Liver (tissue), 8 donors: ENCODE measurements at regions not wholly inside any gene's neighbourhood (a gene's known extent, or its start where the extent isn't known, plus 50 kb on each side); places are given as distances from the start of the nearest gene placed in this dataset.
A peak's percentile ranks its signal among the peaks of the same experiment; 100 is the strongest.

Experiments used
- DNase-seq: peaks from one replicate; pipeline ENCODE4 v3.0.0-alpha.2; 2017; ENCODE audit warnings: low spot score
- H3K27ac ChIP-seq, 2 donors: one replicate each; pipeline ENCODE4 v1.7.0; 2013; ENCODE audit warnings: inconsistent platforms in 2 of 2, low read length in 2 of 2, control low read depth in 1 of 2, low read depth in 1 of 2, mild to moderate bottlenecking in 1 of 2
- H3K27me3 ChIP-seq, 4 donors: one replicate each; pipeline versions ENCODE4 v1.6.1 to v1.7.0; 2013; ENCODE audit warnings: low read length in 3 of 4, inconsistent platforms in 1 of 4, mild to moderate bottlenecking in 1 of 4, moderate library complexity in 1 of 4; ENCODE audit not compliant: control insufficient read depth in 4 of 4, insufficient read depth in 4 of 4
- H3K36me3 ChIP-seq, 4 donors: one replicate each; pipeline versions ENCODE4 v1.6.1 to v1.7.0; 2013; ENCODE audit warnings: low read length in 3 of 4, mild to moderate bottlenecking in 3 of 4, low read depth in 1 of 4, moderate library complexity in 1 of 4; ENCODE audit not compliant: control insufficient read depth in 4 of 4, insufficient read depth in 3 of 4
- H3K4me1 ChIP-seq, 4 donors: one replicate each; pipeline versions ENCODE4 v1.6.1 to v1.7.0; 2013; ENCODE audit warnings: low read length in 3 of 4, mild to moderate bottlenecking in 3 of 4, moderate library complexity in 1 of 4; ENCODE audit not compliant: control insufficient read depth in 4 of 4, insufficient read depth in 4 of 4
- H3K4me3 ChIP-seq, 3 donors: one replicate each; pipeline versions ENCODE4 v1.6.1 to v1.7.0; 2013; ENCODE audit warnings: low read length in 3 of 3, control low read depth in 1 of 3, low read depth in 1 of 3, mild to moderate bottlenecking in 1 of 3
- H3K9ac ChIP-seq, 2 donors: one replicate each; pipeline ENCODE4 v1.7.0; 2013; ENCODE audit warnings: low read length in 2 of 2, mild to moderate bottlenecking in 2 of 2, moderate library complexity in 2 of 2, control low read depth in 1 of 2, low read depth in 1 of 2
- H3K9me3 ChIP-seq, 4 donors: one replicate each; pipeline versions ENCODE4 v1.6.1 to v1.7.0; 2013; ENCODE audit warnings: low read length in 3 of 4; ENCODE audit not compliant: control insufficient read depth in 4 of 4
- FOXA1 ChIP-seq: IDR thresholded peaks from 2 replicates; pipeline ENCODE4 v1.6.1; 2016; ENCODE audit warnings: antibody characterized with exemption
- GABPA ChIP-seq, 2 donors: IDR thresholded peaks in 1 of 2; conservative IDR thresholded peaks in 1 of 2; 2 replicates each; pipeline ENCODE4 v1.6.1; 2016; ENCODE audit warnings: antibody characterized with exemption in 2 of 2, mild to moderate bottlenecking in 1 of 2, moderate library complexity in 1 of 2
- HNF4G ChIP-seq: IDR thresholded peaks from 2 replicates; pipeline ENCODE4 v1.6.1; 2016; ENCODE audit warnings: antibody characterized with exemption
- JUND ChIP-seq, 2 donors: IDR thresholded peaks; 2 replicates each; pipeline ENCODE4 v1.6.1; 2016; ENCODE audit warnings: antibody characterized with exemption in 2 of 2
- RAD21 ChIP-seq, 2 donors: IDR thresholded peaks; 2 replicates each; pipeline ENCODE4 v1.6.1; 2016; ENCODE audit warnings: antibody characterized with exemption in 2 of 2, mild to moderate bottlenecking in 2 of 2
- RXRA ChIP-seq, 2 donors: IDR thresholded peaks; 2 replicates each; pipeline ENCODE4 v1.6.1; 2017 to 2018; ENCODE audit warnings: antibody characterized with exemption in 2 of 2, mild to moderate bottlenecking in 1 of 2
- SP1 ChIP-seq: IDR thresholded peaks from 2 replicates; pipeline ENCODE4 v1.6.1; 2018; ENCODE audit warnings: antibody characterized with exemption, mild to moderate bottlenecking
- TAF1 ChIP-seq: conservative IDR thresholded peaks from 2 replicates; pipeline ENCODE4 v1.6.1; 2016; ENCODE audit warnings: antibody characterized with exemption, mild to moderate bottlenecking
- YY1 ChIP-seq: IDR thresholded peaks from 2 replicates; pipeline ENCODE4 v1.6.1; 2016; ENCODE audit warnings: antibody characterized with exemption, mild to moderate bottlenecking
- ZBTB33 ChIP-seq: IDR thresholded peaks from 2 replicates; pipeline ENCODE4 v1.6.1; 2016; ENCODE audit warnings: antibody characterized with exemption
- WGBS: extraction: QIAGEN DNeasy Blood & Tissue Kit; methylation state at CpG from one replicate; pipeline ENCODE4 v1.1.7; 2013; 5-methylcytosine and 5-hydroxymethylcytosine counted together
- TF ChIP-seq, protein P1 (sequence below): fragments of 150-350 bp; IDR thresholded peaks from 2 replicates; pipeline ENCODE4 v1.5.1; 2017; ENCODE audit warnings: improper control_type of control experiment, low read depth, low read length; ENCODE audit not compliant: missing input control
- TF ChIP-seq, protein P2 (sequence below): IDR thresholded peaks from 2 replicates; pipeline ENCODE4 v1.6.1; 2016; ENCODE audit warnings: antibody characterized with exemption
- TF ChIP-seq, protein P3 (sequence below): IDR thresholded peaks from 2 replicates; pipeline ENCODE4 v1.6.1; 2016; ENCODE audit warnings: antibody characterized with exemption
- donor health status: healthy.
- donor health status: healthy.
- donor health status: healthy.
- donor health status: healthy.
- donor health status: healthy.

GRCh38 chr6:43868467-43868866 is 98.5 kb downstream of the VEGFA start:
- no peaks in the 10 kb centered on the region for H3K4me1 ChIP-seq
- no peaks in the 10 kb centered on the region for H3K36me3 ChIP-seq
- 96% methylated on average over 6 of the region's 6 CpGs for WGBS
- no peak overlapping the region for H3K4me3 ChIP-seq
- no peaks in the 10 kb centered on the region for H3K9me3 ChIP-seq
- no peak for DNase-seq
- TF ChIP-seq, protein P1, sequence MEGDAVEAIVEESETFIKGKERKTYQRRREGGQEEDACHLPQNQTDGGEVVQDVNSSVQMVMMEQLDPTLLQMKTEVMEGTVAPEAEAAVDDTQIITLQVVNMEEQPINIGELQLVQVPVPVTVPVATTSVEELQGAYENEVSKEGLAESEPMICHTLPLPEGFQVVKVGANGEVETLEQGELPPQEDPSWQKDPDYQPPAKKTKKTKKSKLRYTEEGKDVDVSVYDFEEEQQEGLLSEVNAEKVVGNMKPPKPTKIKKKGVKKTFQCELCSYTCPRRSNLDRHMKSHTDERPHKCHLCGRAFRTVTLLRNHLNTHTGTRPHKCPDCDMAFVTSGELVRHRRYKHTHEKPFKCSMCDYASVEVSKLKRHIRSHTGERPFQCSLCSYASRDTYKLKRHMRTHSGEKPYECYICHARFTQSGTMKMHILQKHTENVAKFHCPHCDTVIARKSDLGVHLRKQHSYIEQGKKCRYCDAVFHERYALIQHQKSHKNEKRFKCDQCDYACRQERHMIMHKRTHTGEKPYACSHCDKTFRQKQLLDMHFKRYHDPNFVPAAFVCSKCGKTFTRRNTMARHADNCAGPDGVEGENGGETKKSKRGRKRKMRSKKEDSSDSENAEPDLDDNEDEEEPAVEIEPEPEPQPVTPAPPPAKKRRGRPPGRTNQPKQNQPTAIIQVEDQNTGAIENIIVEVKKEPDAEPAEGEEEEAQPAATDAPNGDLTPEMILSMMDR: no peak
- TF ChIP-seq, protein P2, sequence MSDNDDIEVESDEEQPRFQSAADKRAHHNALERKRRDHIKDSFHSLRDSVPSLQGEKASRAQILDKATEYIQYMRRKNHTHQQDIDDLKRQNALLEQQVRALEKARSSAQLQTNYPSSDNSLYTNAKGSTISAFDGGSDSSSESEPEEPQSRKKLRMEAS: no peak
- TF ChIP-seq ZBTB33 (no peak), FOXA1 (no peak), JUND (IDR thresholded peaks at IDR 0.05) (no peak), SP1 (no peak), YY1 (no peak), TAF1 (no peak), RXRA (IDR thresholded peaks at IDR 0.05) (no peak), HNF4G (no peak)
- TF ChIP-seq, protein P3, sequence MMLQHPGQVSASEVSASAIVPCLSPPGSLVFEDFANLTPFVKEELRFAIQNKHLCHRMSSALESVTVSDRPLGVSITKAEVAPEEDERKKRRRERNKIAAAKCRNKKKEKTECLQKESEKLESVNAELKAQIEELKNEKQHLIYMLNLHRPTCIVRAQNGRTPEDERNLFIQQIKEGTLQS: no peak
- H3K27ac ChIP-seq: no peak overlapping the region
- no peak overlapping the region for H3K9ac ChIP-seq
- no peaks in the 10 kb centered on the region for H3K27me3 ChIP-seq

DNA sequence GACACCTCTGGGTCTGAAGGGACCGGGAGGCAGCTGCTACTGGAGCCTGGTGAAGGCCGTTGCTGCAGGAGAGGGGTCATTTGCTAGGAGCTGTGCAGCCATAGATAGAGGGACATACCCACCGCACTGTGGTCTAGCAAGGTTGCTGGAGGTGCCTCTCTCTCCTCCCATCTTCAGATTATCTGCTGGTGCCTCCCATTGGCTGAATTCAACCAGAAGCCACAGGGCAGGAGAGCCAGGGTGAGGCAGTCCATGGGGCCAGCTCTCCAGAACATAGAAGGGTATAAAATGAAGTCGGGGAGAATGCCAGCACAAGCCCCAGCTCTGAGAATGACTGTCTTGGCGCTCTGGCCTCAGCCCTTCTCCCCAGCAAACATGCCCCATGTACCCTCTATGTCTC is 98.0 kb downstream of the VEGFA start:
- TF ChIP-seq HNF4G (no peak), SP1 (no peak), RAD21 (IDR thresholded peaks at IDR 0.05) (no peak)
- TF ChIP-seq, protein P2: no peak
- Histone ChIP-seq H3K9me3 (no peaks in the 10 kb centered on the region), H3K9ac (no peak overlapping the region), H3K4me3 (no peak overlapping the region), H3K36me3 (no peaks in the 10 kb centered on the region), H3K27me3 (no peaks in the 10 kb centered on the region), H3K4me1 (no peaks in the 10 kb centered on the region), H3K27ac (no peak overlapping the region)
- no peak for DNase-seq
- 93% methylated on average over 5 of the region's 5 CpGs for WGBS

GRCh38 chr6:43867246-43867645 is 97.2 kb downstream of the VEGFA start:
- Histone ChIP-seq H3K9ac (no peak overlapping the region), H3K4me3 (no peak overlapping the region), H3K27me3 (no peaks in the 10 kb centered on the region), H3K4me1 (no peaks in the 10 kb centered on the region), H3K9me3 (no peaks in the 10 kb centered on the region), H3K36me3 (no peaks in the 10 kb centered on the region), H3K27ac (no peak overlapping the region)
- DNase-seq: no peak
- TF ChIP-seq GABPA (IDR thresholded peaks at IDR 0.05 in 1 of 2, conservative IDR thresholded peaks at IDR 0.05 in 1 of 2) (no peak), JUND (IDR thresholded peaks at IDR 0.05) (no peak), RXRA (IDR thresholded peaks at IDR 0.05) (peak in 1 of 2 donors; percentile 38), ZBTB33 (no peak)
- TF ChIP-seq, protein P2: no peak
- 86% methylated on average over 4 of the region's 4 CpGs for WGBS
